Stimulated activated CD8-positive, alpha-beta memory T cell treated with anti-CD3 and anti-CD28 coated beads, Interleukin-4, amount 100 ng/mL, for 48 hours (primary cell): ENCODE measurements at regions not wholly inside any gene's neighbourhood (a gene's known extent, or its start where the extent isn't known, plus 50 kb on each side); places are given as distances from the start of the nearest gene placed in this dataset.

Source experiments
- DNase-seq: peaks from one replicate; pipeline ENCODE4 v3.0.0-alpha.2; 2020

- DNase-seq, result no peak
Observed at GRCh38 chr3:193829781-193830180, 236.8 kb downstream of the OPA1 start.

- DNase-seq, result no peak
Observed at GRCh38 chr3:193830791-193831191, 237.8 kb downstream of the OPA1 start.

GRCh38 chr3:193831495-193832455, 238.8 kb downstream of the OPA1 start:
- no peak for DNase-seq

- DNase-seq, result no peak
Observed at GRCh38 chr3:193832833-193833413, 239.9 kb downstream of the OPA1 start.

GRCh38 chr3:193833592-193833991, 240.6 kb downstream of the OPA1 start:
- no peak for DNase-seq

- no peak for DNase-seq
Observed at GRCh38 chr3:193835414-193835813, 242.4 kb downstream of the OPA1 start.

- no peak for DNase-seq
Observed at GRCh38 chr3:193836511-193836910, 243.5 kb downstream of the OPA1 start.

GRCh38 chr3:193836918-193837317, 243.9 kb downstream of the OPA1 start:
- DNase-seq, result no peak

- DNase-seq, result no peak
Observed at GRCh38 chr3:193837347-193837827, 244.4 kb downstream of the OPA1 start.

- DNase-seq, result no peak
Observed at GRCh38 chr3:193840111-193840641, 247.2 kb downstream of the OPA1 start.

GRCh38 chr3:193841581-193841980, 248.6 kb downstream of the OPA1 start:
- DNase-seq, result no peak

GRCh38 chr3:193842029-193842798, 249.2 kb downstream of the OPA1 start:
- DNase-seq, result no peak

GRCh38 chr3:193842832-193843473, 249.9 kb downstream of the OPA1 start:
- DNase-seq, result no peak

GRCh38 chr3:193843474-193844301, 250.7 kb downstream of the OPA1 start:
- DNase-seq, result no peak

- DNase-seq, result no peak
Observed at GRCh38 chr3:193844472-193844871, 251.5 kb downstream of the OPA1 start.

- DNase-seq, result no peak
Observed at GRCh38 chr3:193845144-193845543, 252.1 kb downstream of the OPA1 start.

GRCh38 chr3:193846569-193846968, 253.6 kb downstream of the OPA1 start:
- no peak for DNase-seq

GRCh38 chr3:193847402-193847801, 254.4 kb downstream of the OPA1 start:
- no peak for DNase-seq

- DNase-seq, result no peak
Observed at GRCh38 chr3:193848547-193848946, 255.5 kb downstream of the OPA1 start.

GRCh38 chr3:193850084-193850619, 257.1 kb downstream of the OPA1 start:
- no peak for DNase-seq

GRCh38 chr3:193851428-193851847, 258.4 kb downstream of the OPA1 start:
- DNase-seq, result no peak
